HCT116 (cell line): ENCODE measurements at regions not wholly inside any gene's neighbourhood (a gene's known extent, or its start where the extent isn't known, plus 50 kb on each side); places are given as distances from the start of the nearest gene placed in this dataset.
A peak's percentile ranks its signal among the peaks of the same experiment; 100 is the strongest.
"Not testable (repeated sequence)": the region's sequence is repeated elsewhere in the genome, so short reads cannot be mapped to it uniquely, and the experiment has no call there.

ENCODE experiments used
- ATAC-seq: fragments of 200-7000 bp; cut with Tn5 transposase; 2 replicates; pipeline ENCODE4 v1.9.1; 2020; ENCODE audit warnings: mild to moderate bottlenecking, moderate library complexity
- BruUV-seq: library from RNA; stranded (reverse); fragments of 400-500 nt; replicated peaks from 2 replicates; lab custom pipeline; 2021; lab: Mats Ljungman, UMichigan
- CTCF ChIA-PET: fragments of 300-600 bp; sonication (Branson Sonifier 250); formaldehyde crosslinking; loops from one replicate; lab custom pipeline; 2021; ENCODE audit warnings: antibody characterized with exemption; lab: Charles Lee
- POLR2A ChIA-PET: fragments of 300-600, 350-600 bp; sonication (Branson Sonifier 250); formaldehyde crosslinking; loops from one replicate; lab custom pipeline; 2021; ENCODE audit warnings: antibody characterized with exemption; lab: Charles Lee
- RAD21 ChIA-PET, 2 experiments: fragments of 300-600 bp; sonication (Branson Sonifier 250); formaldehyde crosslinking; loops; one replicate each; lab custom pipeline; 2023; ENCODE audit warnings: low total read pairs in 2 of 2; ENCODE audit not compliant: uncharacterized antibody in 2 of 2, unreplicated experiment in 2 of 2, low non-redundant PET in 1 of 2; lab: Charles Lee
- DNase-seq: peaks from one replicate; pipeline ENCODE4 v3.0.0-alpha.2; 2010; ENCODE audit warnings: low read depth, low spot score
- H2AFZ ChIP-seq: fragments of 200-600 bp; shearing (Covaris generic), sonication (generic); 2 replicates; pipeline ENCODE4 v1.6.1; 2017; ENCODE audit warnings: low read depth, mixed run types, mixed read lengths, antibody characterized with exemption, low read length; ENCODE audit not compliant: poor library complexity, severe bottlenecking
- H3K27ac ChIP-seq: 2 replicates; pipeline ENCODE4 v1.5.1; 2012; ENCODE audit warnings: low read depth, low read length
- H3K27me3 ChIP-seq: fragments of 200-600 bp; sonication (generic); 2 replicates; pipeline ENCODE4 v1.6.1; 2016; ENCODE audit warnings: mixed run types, low read length, mixed read lengths; ENCODE audit not compliant: insufficient read depth
- H3K36me3 ChIP-seq, 2 experiments: fragments of 200-500 bp in 1 of 2; fragments of 200-600 bp in 1 of 2; sonication (Bioruptor generic) in 1 of 2; sonication (generic) in 1 of 2; 2 replicates each; pipeline versions ENCODE4 v1.5.1 to v1.6.1; 2014 to 2016; ENCODE audit warnings: low read length in 2 of 2, inconsistent platforms in 1 of 2, mixed read lengths in 1 of 2, mixed run types in 1 of 2; ENCODE audit not compliant: insufficient read depth in 2 of 2, control insufficient read depth in 1 of 2
- H3K4me1 ChIP-seq, 2 experiments: fragments of 200-600 bp in 1 of 2; sonication (generic) in 1 of 2; 2 replicates each; pipeline versions ENCODE4 v1.5.1 to v1.6.1; 2012 to 2017; ENCODE audit warnings: low read length in 2 of 2, inconsistent platforms in 1 of 2, mild to moderate bottlenecking in 1 of 2, mixed read lengths in 1 of 2, mixed run types in 1 of 2, moderate library complexity in 1 of 2; ENCODE audit not compliant: insufficient read depth in 2 of 2, control insufficient read depth in 1 of 2
- H3K4me2 ChIP-seq: fragments of 200-600 bp; sonication (generic); 2 replicates; pipeline ENCODE4 v1.6.1; 2017; ENCODE audit warnings: mixed run types, low read length, mixed read lengths
- H3K4me3 ChIP-seq, 2 experiments: fragments of 200-600 bp in 1 of 2; sonication (generic) in 1 of 2; replicated peaks in 1 of 2; 2 replicates each; pipeline ENCODE4 v1.5.1; 2011 to 2016; ENCODE audit warnings: low read length in 2 of 2, control low read depth in 1 of 2, low read depth in 1 of 2, mild to moderate bottlenecking in 1 of 2, mixed read lengths in 1 of 2, mixed run types in 1 of 2
- H3K79me2 ChIP-seq: fragments of 200-600 bp; sonication (generic); 2 replicates; pipeline ENCODE4 v1.6.1; 2017; ENCODE audit warnings: mild to moderate bottlenecking, mixed run types, low read length, moderate library complexity, mixed read lengths; ENCODE audit not compliant: insufficient read depth
- H3K9ac ChIP-seq: fragments of 200-600 bp; sonication (generic); 2 replicates; pipeline ENCODE4 v1.6.1; 2016; ENCODE audit warnings: low read length, mixed read lengths
- H3K9me2 ChIP-seq: fragments of 200-600 bp; sonication (generic), shearing (Covaris generic); 2 replicates; pipeline ENCODE4 v1.6.1; 2017; ENCODE audit warnings: mixed run types, mild to moderate bottlenecking, moderate library complexity; ENCODE audit not compliant: insufficient read depth
- H3K9me3 ChIP-seq, 2 experiments: fragments of 200-500 bp in 1 of 2; fragments of 200-600 bp in 1 of 2; sonication (Bioruptor generic) in 1 of 2; sonication (generic) in 1 of 2; 2 replicates each; pipeline ENCODE4 v1.6.1; 2014 to 2017; ENCODE audit warnings: low read length in 2 of 2, mixed read lengths in 2 of 2, inconsistent platforms in 1 of 2, low read depth in 1 of 2, mild to moderate bottlenecking in 1 of 2, mixed run types in 1 of 2, moderate library complexity in 1 of 2; ENCODE audit not compliant: control insufficient read depth in 1 of 2, insufficient read depth in 1 of 2
- H4K20me1 ChIP-seq: fragments of 200-600 bp; sonication (generic), shearing (Covaris generic); 2 replicates; pipeline ENCODE4 v1.6.1; 2017; ENCODE audit warnings: mixed run types, mild to moderate bottlenecking, moderate library complexity; ENCODE audit not compliant: insufficient read depth
- RAD21 ChIP-seq: IDR thresholded peaks from 2 replicates; pipeline ENCODE4 v1.6.1; 2012; ENCODE audit warnings: low read depth, mild to moderate bottlenecking
- intact Hi-C: fragments of 100-400 bp; cut with micrococcal nuclease; formaldehyde crosslinking; loops from 2 replicates; pipeline ENCODE4 v1.10.0; 2022
- TF ChIP-seq, protein P1 (sequence below), 3 experiments: fragments of 200-600 bp in 1 of 3; sonication (generic) in 1 of 3; IDR thresholded peaks in 2 of 3; conservative IDR thresholded peaks in 1 of 3; 2 replicates each; pipeline ENCODE4 v1.5.1; 2012 to 2017; ENCODE audit warnings: low read depth in 2 of 3, low read length in 2 of 3, antibody characterized with exemption in 1 of 3, borderline replicate concordance in 1 of 3, control low read depth in 1 of 3, mild to moderate bottlenecking in 1 of 3, mixed read lengths in 1 of 3, mixed run types in 1 of 3, moderate library complexity in 1 of 3; ENCODE audit not compliant: insufficient read depth in 1 of 3

DNA sequence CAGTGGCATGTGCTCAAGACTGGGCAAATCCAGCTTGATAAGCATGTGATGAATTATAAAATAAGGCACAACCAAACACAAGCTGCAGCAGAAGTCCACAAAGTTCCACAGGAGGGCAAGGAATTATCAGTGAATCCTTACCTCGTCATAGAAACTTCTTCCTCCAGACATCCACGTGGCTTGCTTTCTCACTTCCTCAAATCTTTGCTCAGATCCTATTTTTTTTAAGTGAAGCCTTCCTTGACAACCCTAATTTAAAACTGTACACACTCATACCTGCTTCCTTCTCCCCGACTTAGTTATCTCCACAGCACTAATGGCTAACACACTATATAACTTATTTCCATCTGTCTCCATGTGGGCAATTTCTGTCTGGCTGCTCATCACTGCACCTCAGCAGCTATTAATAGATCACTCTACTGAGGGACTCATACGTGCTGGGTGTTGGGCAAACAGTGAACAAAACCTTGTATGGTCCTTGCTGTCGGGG lies 320.7 kb downstream of the KLF13 start:
- H3K4me3 ChIP-seq, H3K9me3 ChIP-seq, H3K27ac ChIP-seq, H3K36me3 ChIP-seq, RAD21 ChIA-PET, DNase-seq, H3K79me2 ChIP-seq, BruUV-seq, POLR2A ChIA-PET, CTCF ChIA-PET, H4K20me1 ChIP-seq, H3K4me1 ChIP-seq, intact Hi-C loops, H3K4me2 ChIP-seq, ATAC-seq, H3K27me3 ChIP-seq, H3K9ac ChIP-seq, H2AFZ ChIP-seq, H3K9me2 ChIP-seq: not testable (repeated sequence)

DNA sequence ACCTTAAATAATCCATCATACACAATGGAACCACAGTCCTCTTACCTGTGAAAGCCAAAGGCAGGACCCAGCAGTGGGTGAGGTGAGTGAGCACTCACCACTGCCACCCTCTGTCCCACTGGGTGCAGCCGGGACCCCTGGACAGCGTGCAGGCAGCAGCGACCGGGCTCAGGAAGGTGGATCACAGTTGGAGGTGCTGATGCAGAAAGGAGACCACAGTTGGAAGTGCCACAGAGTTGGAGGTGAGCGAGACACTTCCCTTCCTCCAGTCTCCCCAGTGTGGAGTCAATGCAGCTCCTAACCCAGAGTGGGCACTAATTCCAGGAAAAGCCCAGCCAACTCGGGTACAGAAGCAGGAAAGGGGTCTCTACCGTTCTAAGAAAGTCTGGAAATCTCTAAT lies 323.0 kb downstream of the KLF13 start:
- CTCF ChIA-PET = not testable (repeated sequence)

DNA sequence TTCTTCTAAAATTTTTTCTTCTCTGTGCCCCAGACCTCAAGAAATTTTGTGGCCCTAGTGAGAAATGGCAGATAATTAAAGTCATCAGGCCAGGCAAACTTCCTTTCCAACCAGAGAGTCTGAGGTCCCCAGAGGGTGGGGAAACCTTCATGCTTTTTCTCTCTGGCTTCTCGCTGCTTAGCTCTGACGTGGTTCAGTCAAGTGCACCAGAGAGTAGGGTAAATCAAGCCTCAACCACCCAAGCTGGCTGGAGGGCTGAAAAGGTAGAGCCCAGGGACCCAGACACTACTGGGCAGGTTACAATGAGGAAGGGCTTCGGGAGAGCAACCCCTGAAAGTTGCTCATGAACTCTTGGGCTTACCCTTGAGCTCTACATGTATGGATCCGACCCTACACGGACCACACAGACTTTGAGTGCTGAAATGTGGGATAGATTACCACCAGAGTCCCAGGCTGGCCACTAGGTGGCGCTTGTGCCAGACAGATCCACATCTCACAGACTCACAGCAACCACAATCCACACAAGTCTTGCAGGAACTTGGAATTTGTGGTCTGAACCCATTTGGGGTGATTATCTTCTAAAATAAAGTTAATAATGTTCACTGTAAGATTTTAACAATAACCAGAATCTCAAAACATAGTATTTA lies 323.5 kb downstream of the KLF13 start:
- H3K27me3 ChIP-seq, H3K9me2 ChIP-seq, RAD21 ChIA-PET, H3K27ac ChIP-seq, H3K4me1 ChIP-seq, H2AFZ ChIP-seq, H3K9me3 ChIP-seq, H3K9ac ChIP-seq, H3K4me2 ChIP-seq, H3K79me2 ChIP-seq, BruUV-seq, H4K20me1 ChIP-seq, DNase-seq, CTCF ChIA-PET, H3K36me3 ChIP-seq, H3K4me3 ChIP-seq, POLR2A ChIA-PET: not testable (repeated sequence)
- intact Hi-C loops = loop anchor here (10.0 kb wide), 1 partner anchor 325 kb away; no protein-coding TSS in a partner anchor
- ATAC-seq = peak; percentile 95
- TF ChIP-seq RAD21 = 0 out of 2 replicates have a peak, but pooled peaks have one; percentile 22
- TF ChIP-seq, protein P1, sequence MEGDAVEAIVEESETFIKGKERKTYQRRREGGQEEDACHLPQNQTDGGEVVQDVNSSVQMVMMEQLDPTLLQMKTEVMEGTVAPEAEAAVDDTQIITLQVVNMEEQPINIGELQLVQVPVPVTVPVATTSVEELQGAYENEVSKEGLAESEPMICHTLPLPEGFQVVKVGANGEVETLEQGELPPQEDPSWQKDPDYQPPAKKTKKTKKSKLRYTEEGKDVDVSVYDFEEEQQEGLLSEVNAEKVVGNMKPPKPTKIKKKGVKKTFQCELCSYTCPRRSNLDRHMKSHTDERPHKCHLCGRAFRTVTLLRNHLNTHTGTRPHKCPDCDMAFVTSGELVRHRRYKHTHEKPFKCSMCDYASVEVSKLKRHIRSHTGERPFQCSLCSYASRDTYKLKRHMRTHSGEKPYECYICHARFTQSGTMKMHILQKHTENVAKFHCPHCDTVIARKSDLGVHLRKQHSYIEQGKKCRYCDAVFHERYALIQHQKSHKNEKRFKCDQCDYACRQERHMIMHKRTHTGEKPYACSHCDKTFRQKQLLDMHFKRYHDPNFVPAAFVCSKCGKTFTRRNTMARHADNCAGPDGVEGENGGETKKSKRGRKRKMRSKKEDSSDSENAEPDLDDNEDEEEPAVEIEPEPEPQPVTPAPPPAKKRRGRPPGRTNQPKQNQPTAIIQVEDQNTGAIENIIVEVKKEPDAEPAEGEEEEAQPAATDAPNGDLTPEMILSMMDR (IDR thresholded peaks at IDR 0.05 in 2 of 3, conservative IDR thresholded peaks at IDR 0.05 in 1 of 3; ENCODE audit: borderline replicate concordance in 1 of 3, insufficient read depth in 1 of 3, low read depth in 2 of 3, low read length in 2 of 3) = peak in 2 of 3 experiments; percentile 9 to 21; a peak in 2 of 6 replicates

More for the DNA sequence above, 323.0 kb downstream of the KLF13 start:
- H3K4me3 ChIP-seq, H4K20me1 ChIP-seq, H3K9me2 ChIP-seq, DNase-seq, H3K27ac ChIP-seq, RAD21 ChIA-PET, H3K9ac ChIP-seq, POLR2A ChIA-PET, H3K4me2 ChIP-seq, H3K9me3 ChIP-seq, H3K27me3 ChIP-seq, H2AFZ ChIP-seq, ATAC-seq, BruUV-seq, H3K36me3 ChIP-seq, H3K4me1 ChIP-seq, H3K79me2 ChIP-seq: not testable (repeated sequence)
- intact Hi-C loops = loop anchor here (10.0 kb wide), 1 partner anchor 325 kb away; no protein-coding TSS in a partner anchor

DNA sequence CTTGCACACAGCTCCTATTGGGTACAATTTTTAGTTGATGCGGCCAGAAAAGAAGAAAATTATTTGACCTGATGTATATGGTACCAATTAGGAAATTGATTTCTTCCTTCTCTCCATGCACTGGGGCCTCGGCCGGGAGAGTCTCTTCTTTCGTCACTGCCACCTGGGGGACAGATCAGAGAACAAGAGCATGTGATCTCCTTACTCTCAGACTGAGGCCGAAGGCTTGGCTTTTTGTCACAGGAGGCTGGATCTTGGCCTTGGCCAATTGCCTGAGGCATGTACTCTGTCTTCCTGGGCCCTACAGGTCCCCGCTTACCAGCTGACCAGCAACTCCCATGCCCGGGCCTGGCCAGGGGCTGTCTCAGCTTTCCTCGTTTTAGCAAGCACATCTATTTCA lies 330.3 kb downstream of the KLF13 start:
- CTCF ChIA-PET, DNase-seq, H3K36me3 ChIP-seq, RAD21 ChIA-PET, H3K79me2 ChIP-seq, H3K9me3 ChIP-seq, H3K27ac ChIP-seq, POLR2A ChIA-PET, H3K9ac ChIP-seq, H3K4me3 ChIP-seq, ATAC-seq, H3K4me2 ChIP-seq, H2AFZ ChIP-seq, H3K9me2 ChIP-seq, H3K27me3 ChIP-seq, BruUV-seq, H4K20me1 ChIP-seq, H3K4me1 ChIP-seq: not testable (repeated sequence)
- intact Hi-C loops = loop anchor here (10.0 kb wide), 1 partner anchor 318 kb away; no protein-coding TSS in a partner anchor
